ENCODE measurements at regions not wholly inside any gene's neighbourhood (a gene's known extent, or its start where the extent isn't known, plus 50 kb on each side); places are given as distances from the start of the nearest gene placed in this dataset.

DNA sequence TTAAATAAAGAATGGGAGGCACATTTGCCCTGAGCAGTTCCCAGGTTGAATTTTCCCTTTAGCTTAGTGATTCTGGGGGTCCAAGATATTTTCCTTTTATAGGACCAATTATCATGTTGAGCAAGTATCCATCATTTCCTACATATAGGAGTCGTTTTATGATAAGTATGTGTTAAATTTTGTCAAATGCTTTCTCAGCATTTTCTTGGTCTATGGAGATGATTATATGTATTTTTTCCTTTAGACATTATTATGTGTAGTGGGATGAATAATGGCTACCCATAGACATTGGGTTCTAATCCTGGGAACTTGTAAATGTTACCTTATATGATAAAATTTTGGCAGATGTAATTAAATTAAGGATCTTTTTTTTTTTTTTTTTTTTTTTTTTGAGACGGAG is 128.7 kb downstream of the LMO4 start:
- no peaks in the 10 kb centered on the region for H3K4me1 Mint-ChIP-seq (ENCODE audit: low read depth)
- H3K9me3 Mint-ChIP-seq = peaks cover 10% of the 10 kb centered on the region; the same call in 1 of the 2 replicates
- no peak for DNase-seq
- no peak overlapping the region for H3K4me3 Mint-ChIP-seq
- no peak overlapping the region for H3K27ac Mint-ChIP-seq
- no peaks in the 10 kb centered on the region for H3K27me3 Mint-ChIP-seq (ENCODE audit: insufficient read depth)
- TF ChIP-seq, protein P1, sequence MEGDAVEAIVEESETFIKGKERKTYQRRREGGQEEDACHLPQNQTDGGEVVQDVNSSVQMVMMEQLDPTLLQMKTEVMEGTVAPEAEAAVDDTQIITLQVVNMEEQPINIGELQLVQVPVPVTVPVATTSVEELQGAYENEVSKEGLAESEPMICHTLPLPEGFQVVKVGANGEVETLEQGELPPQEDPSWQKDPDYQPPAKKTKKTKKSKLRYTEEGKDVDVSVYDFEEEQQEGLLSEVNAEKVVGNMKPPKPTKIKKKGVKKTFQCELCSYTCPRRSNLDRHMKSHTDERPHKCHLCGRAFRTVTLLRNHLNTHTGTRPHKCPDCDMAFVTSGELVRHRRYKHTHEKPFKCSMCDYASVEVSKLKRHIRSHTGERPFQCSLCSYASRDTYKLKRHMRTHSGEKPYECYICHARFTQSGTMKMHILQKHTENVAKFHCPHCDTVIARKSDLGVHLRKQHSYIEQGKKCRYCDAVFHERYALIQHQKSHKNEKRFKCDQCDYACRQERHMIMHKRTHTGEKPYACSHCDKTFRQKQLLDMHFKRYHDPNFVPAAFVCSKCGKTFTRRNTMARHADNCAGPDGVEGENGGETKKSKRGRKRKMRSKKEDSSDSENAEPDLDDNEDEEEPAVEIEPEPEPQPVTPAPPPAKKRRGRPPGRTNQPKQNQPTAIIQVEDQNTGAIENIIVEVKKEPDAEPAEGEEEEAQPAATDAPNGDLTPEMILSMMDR (IDR thresholded peaks at IDR 0.05) = no peak
- no peaks in the 10 kb centered on the region for H3K36me3 Mint-ChIP-seq (ENCODE audit: low read depth)

DNA sequence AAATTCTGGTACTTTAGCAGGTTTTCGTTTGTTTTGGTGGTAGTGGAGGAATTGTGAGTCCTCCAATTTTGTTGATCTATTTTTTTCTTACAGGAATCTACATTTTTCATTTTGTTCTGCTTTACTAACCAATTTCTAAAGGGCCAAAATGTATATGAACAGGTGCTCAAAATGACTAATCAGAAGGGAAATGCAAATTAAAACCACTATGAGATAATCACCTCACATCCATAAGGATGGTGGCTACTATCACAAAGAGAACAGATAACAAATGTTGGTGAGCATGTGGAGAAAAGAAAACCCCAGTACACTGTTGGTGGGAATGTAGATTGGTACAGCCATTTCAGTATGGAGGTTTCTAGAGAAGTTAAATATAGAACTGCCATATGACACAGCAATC is 134.2 kb downstream of the LMO4 start:
- no peak overlapping the region for H3K27ac Mint-ChIP-seq
- TF ChIP-seq, protein P1 (IDR thresholded peaks at IDR 0.05) = no peak
- H3K27me3 Mint-ChIP-seq (ENCODE audit: insufficient read depth) = no peaks in the 10 kb centered on the region; the same call in 1 of the 2 replicates
- peaks cover 4% of the 10 kb centered on the region; the same call in 1 of the 2 replicates for H3K9me3 Mint-ChIP-seq
- no peak overlapping the region for H3K4me3 Mint-ChIP-seq
- no peaks in the 10 kb centered on the region for H3K4me1 Mint-ChIP-seq (ENCODE audit: low read depth)
- H3K36me3 Mint-ChIP-seq (ENCODE audit: low read depth) = no peaks in the 10 kb centered on the region
- DNase-seq = no peak

DNA sequence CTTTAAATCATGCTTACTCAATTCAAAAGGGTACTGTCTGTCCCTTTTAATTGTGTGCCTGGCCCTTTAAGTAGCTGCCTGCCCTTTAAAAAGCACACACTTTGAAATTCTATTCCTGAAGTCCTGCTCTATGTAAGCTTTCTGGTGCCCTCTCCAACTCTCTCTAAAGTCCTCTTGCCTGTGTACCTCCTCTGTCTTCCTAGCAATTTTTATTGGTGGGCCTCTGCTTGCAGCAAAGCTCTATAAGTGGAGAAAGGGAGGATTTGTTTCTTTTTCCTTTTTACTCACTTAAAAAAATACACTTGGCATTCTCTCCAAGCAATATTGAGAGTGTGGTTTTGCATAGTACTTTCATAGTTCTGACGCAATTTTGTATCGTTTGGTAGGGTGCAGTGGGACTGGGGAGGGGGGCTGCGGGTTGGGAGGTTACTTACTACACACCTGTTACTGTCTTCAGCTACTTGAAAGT is 135.4 kb downstream of the LMO4 start:
- H3K4me1 Mint-ChIP-seq (ENCODE audit: low read depth) = no peaks in the 10 kb centered on the region
- no peak for DNase-seq
- no peaks in the 10 kb centered on the region; the same call in 1 of the 2 replicates for H3K27me3 Mint-ChIP-seq (ENCODE audit: insufficient read depth)
- H3K4me3 Mint-ChIP-seq = no peak overlapping the region
- H3K36me3 Mint-ChIP-seq (ENCODE audit: low read depth) = no peaks in the 10 kb centered on the region
- TF ChIP-seq, protein P1 (IDR thresholded peaks at IDR 0.05) = no peak
- H3K9me3 Mint-ChIP-seq = peaks cover 4% of the 10 kb centered on the region; the same call in 1 of the 2 replicates
- no peak overlapping the region for H3K27ac Mint-ChIP-seq

GRCh38 chr1:87466621-87467020 is 137.9 kb downstream of the LMO4 start:
- no peaks in the 10 kb centered on the region for H3K36me3 Mint-ChIP-seq (ENCODE audit: low read depth)
- H3K4me3 Mint-ChIP-seq = no peak overlapping the region
- no peak for DNase-seq
- H3K27me3 Mint-ChIP-seq (ENCODE audit: insufficient read depth) = peaks cover 3% of the 10 kb centered on the region; the same call in 1 of the 2 replicates
- H3K27ac Mint-ChIP-seq = no peak overlapping the region
- TF ChIP-seq, protein P1 (IDR thresholded peaks at IDR 0.05) = no peak
- H3K9me3 Mint-ChIP-seq = peaks cover 4% of the 10 kb centered on the region; the same call in 1 of the 2 replicates
- H3K4me1 Mint-ChIP-seq (ENCODE audit: low read depth) = no peaks in the 10 kb centered on the region

DNA sequence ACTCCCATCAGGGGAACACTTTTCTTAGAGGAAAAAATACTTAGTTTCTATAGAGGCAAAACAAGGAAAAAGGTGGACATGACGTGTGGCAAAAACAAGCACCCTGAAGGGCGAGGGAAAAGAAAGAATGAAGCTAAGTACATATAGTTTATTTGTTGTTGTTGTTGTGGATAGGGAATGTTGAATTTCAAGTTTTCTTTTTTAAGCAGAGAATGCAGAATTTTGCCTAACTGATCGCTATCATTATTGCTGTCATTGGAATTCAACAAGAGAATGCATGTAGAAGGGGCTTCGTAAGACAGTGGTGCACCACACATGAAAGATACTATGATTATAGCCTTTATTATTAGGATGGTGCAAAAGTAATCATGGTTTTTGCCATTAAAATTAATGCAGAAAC is 144.0 kb downstream of the LMO4 start:
- no peaks in the 10 kb centered on the region for H3K4me1 Mint-ChIP-seq (ENCODE audit: low read depth)
- no peaks in the 10 kb centered on the region for H3K36me3 Mint-ChIP-seq (ENCODE audit: low read depth)
- H3K4me3 Mint-ChIP-seq = no peak overlapping the region
- TF ChIP-seq, protein P1 (IDR thresholded peaks at IDR 0.05) = no peak
- H3K27me3 Mint-ChIP-seq (ENCODE audit: insufficient read depth) = peaks cover 3% of the 10 kb centered on the region; the same call in 1 of the 2 replicates
- no peak overlapping the region for H3K27ac Mint-ChIP-seq
- no peaks in the 10 kb centered on the region for H3K9me3 Mint-ChIP-seq
- DNase-seq = no peak
